Left hindlimb (tissue), 1 donor: ENCODE measurements at regions not wholly inside any gene's neighbourhood (a gene's known extent, or its start where the extent isn't known, plus 50 kb on each side); places are given as distances from the start of the nearest gene placed in this dataset.
A peak's percentile ranks its signal among the peaks of the same experiment; 100 is the strongest.

Experiments
- DNase-seq: peaks from one replicate; pipeline ENCODE4 v3.0.0-alpha.2; 2018

DNA sequence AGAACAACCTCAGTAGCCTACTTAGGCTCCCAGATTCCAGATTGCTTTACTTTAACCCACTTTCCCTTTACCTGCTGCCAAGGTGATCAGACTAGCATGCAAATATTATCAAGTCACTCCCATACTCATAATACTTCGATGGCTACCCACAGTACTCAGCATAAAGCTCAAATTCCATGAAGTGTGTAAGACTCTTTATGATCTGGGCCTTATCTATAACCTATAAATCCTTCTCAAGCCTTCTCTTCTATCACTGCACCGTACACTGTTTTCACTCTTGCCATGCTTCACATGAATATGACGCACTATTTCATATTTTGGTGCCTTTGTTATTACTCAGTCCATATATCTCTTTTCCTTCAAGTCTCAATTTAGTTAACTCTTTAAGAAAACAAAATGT, 135.2 kb upstream of the TARS1 start:
- no peak for DNase-seq

DNA sequence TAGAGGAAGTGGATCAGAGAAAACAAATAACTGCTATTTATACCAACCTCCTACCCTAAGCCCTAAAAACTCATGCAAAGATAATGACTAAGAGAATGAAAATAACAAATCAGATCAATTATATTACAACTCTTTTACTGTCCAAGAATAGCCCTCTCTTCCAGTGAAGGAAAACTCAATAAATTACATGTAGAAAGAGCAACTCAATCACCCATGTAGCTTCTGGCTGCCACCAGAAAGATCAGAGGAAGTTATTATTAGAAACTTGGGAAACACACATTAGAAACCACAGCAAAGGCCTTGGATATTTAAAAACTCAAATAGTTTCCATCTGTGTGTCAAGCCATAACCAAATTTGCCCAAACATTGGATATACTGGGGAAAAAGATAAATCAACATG, 134.0 kb upstream of the TARS1 start:
- no peak for DNase-seq

DNA sequence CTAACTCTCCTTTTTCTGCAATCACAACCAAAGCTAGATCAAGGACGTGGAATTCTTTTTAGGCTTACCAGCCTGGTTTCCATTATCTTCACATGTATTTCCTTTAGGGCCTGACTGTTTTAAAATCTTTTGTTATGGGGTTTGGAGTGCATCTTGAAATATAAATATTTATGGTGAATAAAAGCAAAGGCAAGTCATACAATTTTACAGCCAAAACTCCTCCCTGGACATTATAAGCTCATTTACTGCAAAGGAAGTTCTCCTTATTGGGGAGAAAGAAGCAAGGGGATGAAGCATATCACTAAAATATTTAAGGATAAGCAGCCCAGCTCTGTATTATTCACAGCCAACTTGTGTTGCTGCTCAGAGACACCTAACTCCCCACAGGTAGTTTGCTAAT, 132.2 kb upstream of the TARS1 start:
- no peak for DNase-seq

DNA sequence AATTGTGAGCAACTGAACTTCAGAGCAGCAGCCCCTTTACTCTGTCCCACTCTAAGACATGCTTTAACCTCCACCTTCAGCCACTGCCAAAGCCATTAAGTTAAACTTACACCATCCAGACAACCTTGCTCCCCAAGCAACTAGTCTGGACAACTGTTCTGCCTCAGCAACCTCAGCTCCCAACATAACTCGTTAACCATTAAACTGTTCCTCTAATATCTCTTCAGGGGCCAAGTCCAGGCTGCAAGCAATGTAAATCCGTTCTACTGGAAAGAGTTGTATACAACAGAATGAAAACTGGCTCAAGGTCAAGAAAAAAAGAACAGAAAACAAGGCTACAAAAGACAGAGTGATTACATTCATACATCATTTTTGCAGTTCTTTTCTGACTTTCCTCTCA, 131.7 kb upstream of the TARS1 start:
- DNase-seq, result peak; percentile 34

DNA sequence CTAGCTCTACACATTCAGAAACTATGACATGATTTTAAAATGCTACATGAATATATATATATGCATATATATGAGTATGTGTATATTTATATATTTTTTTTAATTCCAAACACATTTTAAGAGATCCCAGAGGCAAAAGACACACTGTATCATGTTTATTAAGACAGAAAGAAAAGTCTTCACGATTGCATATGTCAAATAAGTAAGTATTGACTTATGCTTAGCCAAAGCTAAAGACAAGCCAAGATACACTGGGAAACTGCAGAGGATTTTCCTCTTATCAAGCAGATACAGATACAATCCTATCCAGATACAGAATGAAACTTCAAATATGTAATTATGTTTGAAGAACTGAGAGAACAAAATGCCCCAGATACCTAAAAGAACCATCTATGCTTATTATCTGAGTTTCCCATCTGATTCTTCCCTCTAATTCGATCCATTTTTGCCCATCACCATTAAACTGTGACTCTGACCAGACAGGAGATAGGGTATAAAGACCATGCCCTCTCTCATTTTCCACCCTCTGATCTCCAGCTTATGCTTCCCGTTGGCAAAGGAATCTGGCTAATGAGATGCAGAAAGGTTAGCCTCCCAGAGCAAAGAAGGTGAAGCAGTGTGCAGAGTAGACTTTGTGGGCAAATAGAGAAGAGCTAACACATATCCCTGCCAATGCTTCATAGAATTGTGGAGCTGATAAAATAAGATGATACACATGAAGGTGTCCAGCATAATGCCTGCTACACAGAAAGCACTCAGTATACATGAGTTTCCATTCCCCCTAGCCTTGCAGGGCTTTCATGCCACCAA, 131.0 kb upstream of the TARS1 start:
- DNase-seq, result no peak

DNA sequence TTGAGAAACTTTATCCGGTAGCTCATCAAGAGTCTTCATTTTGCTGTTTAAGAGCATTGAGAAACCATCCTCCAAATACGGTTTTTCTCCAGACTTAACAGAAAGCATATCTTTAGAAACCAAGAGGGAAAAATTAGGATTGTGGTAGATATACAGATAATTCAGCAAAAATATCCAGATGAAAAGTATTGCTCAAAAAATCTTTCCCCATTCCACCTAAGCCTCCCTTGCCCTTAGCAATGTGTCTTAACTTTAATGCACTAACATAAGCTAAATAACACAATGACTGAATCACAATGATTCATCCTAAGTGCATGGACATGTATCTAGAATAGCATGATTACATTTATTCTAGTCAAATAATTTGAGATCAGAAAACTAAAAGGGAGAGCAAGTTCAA, 130.3 kb upstream of the TARS1 start:
- no peak for DNase-seq

DNA sequence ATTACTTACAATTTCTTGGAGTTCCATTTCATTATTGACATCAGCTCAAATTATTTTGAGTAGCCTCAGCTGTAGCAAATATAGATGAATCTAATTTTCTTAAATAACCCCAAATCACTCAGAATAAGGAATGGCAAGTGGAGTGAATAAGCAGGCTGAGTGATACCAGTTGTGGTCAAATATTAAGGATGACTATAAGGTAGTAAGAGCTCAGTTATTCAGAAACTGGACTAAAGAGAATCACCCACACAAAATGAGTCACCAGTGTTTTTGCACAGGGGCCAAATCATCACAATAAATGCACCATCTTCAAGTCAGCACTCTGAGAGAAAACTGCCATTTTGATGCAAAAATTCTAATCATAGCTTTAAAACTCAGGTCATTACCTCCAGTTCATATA, 128.9 kb upstream of the TARS1 start:
- DNase-seq, result no peak

DNA sequence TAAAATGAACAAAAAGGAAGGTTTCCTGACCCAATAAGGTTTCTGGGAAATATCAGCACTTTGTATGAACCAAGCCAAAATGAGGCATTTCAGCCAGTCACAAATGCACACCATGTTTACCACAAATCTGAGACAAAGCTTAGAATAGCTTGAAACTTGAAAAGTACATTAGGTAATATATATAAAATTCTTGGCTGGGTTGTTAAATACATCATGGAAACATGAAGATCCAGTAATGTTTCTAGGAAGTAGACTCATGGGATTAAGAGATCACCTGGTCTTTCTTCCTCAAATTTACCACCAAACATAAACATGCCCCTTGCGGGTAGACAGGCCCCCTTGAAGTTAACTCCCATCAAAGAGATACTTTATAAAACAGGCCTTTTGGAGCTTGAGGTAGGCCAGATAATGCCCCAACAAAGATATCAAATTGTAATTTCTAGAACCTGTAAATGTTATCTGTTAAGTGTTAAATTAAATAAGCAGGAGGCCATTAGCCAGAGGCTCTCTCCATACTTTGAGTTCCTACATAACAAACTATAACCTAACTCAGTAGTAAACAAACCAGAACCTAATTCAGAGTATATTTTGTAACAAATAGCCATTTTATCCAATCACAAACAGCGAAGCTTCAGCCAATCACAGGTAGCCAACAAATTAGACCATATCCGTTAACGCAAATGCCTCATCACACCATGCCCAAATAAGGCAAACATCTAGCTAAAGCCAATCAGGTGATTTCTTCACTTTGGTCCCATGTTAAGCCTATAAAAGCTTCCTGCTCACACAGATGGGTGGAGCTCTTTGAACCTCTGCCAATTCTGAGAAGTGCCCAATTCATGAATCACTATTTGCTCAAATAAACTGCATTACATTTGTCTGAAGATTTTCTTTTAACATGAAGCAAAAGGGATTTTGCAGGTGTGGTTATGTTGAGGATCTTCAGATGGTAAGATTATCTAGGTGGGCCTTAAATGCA, 127.9 kb upstream of the TARS1 start:
- DNase-seq, result no peak

DNA sequence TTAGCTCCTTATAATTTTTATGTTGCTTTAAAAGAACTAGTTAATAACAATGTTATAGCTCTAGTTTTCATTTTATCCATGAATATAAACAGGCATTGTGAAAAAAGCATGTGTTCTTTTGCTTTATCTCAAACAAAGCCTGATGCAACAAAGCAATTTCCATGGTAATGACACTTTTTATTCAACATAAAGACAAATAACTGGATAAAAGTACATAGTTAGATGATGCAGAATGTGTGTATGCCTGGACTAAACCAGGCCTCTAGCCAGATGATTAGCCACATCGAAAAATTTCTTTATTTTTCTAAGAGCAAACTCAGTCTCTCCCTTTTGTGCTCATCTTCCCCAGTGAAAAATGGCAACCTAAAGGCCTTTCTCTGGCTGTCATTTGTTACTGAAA, 125.6 kb upstream of the TARS1 start:
- no peak for DNase-seq

DNA sequence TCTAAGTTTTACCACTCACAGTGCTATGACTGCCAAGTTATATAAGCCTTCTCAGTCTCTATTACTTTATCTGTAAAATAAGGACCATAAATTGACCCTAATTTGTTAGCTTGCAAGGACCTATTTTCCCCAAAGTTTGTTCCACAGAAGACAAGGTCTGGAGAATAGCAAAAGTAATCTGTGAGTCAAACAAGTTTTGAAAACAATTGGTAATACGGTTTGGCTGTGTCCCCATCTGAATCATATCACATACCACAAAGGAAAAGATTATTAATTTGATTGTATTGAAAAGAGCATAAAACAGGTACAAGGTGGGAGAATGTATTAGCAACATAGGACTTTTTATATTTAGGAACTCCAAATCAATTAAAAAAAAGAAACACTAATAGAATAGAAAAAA, 124.0 kb upstream of the TARS1 start:
- no peak for DNase-seq

DNA sequence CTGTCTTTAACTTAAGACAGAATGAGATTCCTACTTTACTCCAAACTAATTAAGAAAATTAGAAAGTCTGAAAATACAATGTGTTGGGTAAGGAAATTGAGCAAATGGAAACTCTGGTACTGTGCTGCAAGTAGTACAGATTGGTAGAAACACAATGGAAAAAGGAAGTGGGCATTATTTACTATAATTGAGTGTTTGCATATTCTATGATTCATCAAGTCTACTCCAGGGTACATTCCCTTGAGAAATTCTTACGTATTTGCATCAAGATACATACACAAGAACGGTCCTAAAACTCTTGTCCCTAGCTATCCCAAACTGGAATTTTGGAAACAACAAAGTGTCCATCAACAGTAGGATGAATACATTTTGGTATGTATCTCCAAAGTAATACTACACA, 123.5 kb upstream of the TARS1 start:
- DNase-seq, result no peak

DNA sequence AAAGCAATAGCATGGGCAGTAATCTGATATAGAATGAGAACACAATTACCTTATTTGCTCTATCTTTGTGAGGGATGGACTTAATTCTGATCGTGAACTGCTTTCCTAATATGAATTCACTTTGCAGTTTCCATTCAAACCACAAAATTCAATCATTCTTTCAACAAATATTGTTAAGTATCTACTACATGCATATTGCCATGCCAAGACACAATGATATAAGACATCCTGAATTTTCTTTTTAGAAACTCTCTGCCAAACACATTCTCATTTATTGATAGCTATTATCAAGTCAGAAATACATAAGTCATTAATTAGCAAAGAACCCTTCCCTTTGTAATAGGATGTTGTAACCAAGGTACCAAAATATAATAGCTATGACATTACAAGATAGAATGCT, 121.6 kb upstream of the TARS1 start:
- DNase-seq, result no peak

DNA sequence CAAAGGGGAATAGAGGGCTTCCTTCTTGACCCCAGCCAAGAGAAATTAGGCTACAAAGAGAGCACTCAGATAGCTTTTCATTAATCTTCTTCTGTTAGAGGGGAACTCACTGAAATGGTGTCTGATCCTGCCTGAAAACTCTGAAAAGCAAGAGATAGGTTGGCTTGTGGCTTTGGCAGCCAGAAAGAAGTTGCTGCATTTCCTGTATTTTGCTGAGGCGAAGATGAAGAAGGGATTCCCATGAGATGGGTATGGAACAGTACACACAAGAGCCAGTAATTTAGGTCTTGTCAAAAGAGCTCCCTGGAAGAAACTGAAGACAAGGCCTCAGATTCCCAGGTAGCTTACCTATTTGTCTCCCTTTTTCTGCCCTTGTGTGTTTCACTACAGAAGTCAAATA, 120.9 kb upstream of the TARS1 start:
- DNase-seq, result no peak

DNA sequence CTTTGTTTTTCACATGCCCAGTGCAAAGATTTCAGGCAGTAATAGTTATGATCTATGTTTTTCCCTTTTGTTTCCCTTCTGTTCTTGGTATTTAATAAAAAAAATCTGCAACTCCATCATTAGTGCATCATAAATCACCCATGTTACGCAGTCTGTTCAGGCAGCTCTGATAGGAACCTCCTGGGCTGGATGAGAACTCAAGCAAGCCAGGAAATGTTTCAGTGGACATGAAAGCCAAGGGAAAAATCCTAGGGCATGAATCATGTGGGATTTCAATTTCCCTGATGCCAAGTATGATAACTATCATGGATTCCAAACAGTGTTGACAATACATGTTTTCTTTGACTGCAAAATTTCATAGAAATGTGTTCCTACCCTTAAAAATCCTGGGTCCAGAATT, 119.7 kb upstream of the TARS1 start:
- no peak for DNase-seq

DNA sequence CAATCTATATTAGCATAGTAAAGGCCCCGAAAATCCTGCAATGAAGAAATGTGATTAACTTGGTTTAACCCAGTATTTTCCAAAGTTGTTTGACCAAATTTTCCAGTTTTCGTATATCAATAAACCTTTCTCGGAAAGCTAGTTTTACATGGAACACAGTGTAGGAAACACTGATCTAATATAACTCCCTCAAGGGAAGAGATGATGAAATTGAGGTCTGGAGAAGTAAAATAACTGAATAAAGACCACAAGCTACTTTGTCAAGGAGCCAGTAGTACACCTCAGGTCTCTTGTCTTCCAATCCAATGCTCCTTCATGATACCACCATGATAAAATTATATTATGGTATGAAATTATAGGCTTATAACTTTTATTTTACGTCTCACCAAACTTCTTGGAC, 118.1 kb upstream of the TARS1 start:
- no peak for DNase-seq

DNA sequence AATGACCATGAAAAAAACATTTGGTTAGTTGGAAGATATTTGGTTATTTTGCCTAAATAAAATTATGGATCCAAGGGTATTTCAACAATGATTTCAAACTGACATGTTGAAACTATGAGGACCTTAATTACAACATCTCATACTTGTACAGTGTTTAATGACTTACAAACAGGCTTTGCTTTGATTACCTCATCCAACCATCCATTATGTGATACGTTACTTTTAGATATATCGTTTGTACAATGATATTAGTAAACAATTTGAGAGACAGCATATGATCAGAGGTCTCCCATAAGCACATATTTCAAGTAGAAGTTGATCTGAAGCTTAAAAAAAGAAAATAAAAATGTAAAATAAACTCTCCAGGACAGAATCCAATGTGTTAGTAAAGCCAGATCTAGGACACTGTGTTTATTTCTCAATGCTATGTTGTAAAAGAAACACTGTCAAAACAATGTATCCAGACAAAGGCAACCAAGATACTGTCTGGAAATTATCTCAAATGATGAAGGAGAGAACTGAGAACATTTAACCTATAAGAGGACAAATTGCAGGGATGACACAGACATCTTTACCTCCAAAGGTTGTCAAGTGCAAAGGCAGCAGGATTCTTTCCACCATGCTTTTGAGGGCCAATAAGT, 116.0 kb upstream of the TARS1 start:
- no peak for DNase-seq

DNA sequence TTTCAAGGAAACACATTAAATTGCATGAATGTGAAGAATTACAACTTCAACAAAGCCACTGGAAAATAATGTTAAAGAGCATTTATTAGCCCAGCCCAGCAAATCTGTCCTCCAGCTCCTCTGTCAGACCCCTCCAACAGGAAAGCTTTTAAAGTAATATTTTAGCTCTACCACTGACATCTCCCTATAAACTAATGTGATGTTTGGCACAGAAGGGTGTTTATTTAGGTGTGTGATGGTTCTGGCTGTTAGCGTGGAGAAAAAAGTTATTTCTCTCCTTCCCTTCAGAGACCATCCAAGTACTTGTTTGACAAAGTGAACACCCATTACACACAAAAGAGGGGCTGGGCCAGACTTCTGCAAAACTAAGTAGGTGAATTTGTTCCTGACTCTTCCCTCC, 111.9 kb upstream of the TARS1 start:
- peak; percentile 32 for DNase-seq

DNA sequence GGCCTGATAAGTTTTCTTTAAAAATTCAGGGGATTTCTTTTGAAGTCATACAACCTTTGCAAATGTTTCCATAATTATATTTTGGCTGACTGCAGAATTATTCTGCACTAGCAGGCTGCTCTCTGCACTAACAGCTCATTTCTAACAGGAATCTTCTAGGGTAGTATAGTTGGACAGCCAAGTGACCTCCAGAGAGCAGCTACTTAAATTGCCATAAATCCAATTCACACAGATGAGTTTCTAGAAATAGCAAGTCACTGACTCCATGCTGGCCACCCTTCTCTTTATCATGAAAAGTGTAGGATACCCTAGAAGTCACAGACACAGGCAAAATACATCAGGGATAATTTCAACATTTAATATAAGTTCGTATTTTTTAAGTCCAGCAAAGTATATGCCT, 110.9 kb upstream of the TARS1 start:
- no peak for DNase-seq

DNA sequence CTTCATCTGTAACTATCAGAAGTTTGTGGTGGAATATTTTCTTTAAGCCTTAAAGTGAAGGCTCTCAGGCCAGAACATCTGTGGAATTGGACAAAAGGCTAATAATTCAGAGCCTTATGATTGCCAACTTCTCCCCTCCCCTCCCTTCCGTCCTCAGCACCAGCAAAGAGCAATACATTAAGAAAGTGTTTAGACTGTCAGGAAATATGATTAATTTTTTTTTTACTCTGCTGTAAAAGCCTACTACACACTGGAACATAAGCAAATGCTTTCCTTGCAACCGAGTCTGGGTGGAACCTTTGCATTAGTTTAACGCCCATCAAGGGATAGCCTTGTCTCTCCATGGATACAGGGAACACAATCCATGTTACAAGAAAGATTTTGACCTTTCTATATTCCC, 110.3 kb upstream of the TARS1 start:
- peak; percentile 40 for DNase-seq

DNA sequence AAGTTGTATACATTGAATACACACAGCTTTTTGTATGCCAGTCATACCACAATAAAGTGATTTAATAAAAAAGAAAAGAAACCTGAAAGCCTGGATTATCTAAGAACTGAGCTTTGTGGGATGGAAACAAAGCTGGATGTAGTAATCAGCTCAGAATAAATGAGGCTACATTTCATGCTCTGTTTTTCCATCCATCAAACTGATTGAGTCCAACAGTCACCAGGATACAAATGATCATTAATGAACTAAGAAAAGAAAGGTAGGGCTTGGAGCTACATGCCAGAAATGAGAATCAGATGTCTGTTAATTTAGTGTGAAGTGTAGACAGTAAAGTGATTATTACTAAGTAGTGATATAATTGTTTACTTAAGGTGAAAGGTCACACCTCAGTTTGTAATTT, 109.8 kb upstream of the TARS1 start:
- no peak for DNase-seq

DNA sequence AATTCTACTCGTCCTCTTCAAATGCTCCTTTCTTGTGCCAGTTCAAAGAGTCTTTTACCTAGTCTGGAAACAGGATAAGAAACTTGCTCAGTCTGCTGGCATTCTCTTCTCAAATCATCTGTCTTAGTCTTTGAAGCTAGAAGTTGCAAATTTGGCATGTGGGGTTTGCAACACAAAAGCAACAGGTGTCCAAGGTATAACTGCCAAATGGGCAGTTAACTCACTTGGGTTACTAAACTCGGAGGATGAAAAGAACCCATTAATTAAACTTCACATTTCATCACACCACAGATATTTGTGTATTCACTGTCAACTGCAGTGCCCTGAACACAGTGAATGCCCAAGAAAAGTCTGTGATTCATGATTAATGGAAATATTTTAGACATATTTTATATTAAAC, 108.0 kb upstream of the TARS1 start:
- no peak for DNase-seq

DNA sequence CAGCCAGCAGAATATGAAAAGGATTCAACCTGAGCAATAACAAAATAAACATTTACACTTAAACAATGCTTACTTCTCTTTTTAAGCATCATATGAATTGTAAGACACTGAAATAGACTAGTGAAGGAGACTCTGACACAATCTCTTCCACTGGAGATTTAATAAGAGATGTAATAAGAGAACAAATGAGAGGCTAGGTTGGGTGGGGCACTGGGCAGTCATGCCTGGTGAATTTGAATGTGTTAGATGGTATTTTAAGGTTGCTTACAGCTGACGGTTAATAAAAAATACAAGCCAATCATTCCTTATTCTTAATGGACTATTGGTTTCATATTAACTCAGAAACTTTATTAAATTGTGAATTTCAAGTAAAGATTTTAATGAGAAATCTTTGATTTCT, 105.9 kb upstream of the TARS1 start:
- no peak for DNase-seq

DNA sequence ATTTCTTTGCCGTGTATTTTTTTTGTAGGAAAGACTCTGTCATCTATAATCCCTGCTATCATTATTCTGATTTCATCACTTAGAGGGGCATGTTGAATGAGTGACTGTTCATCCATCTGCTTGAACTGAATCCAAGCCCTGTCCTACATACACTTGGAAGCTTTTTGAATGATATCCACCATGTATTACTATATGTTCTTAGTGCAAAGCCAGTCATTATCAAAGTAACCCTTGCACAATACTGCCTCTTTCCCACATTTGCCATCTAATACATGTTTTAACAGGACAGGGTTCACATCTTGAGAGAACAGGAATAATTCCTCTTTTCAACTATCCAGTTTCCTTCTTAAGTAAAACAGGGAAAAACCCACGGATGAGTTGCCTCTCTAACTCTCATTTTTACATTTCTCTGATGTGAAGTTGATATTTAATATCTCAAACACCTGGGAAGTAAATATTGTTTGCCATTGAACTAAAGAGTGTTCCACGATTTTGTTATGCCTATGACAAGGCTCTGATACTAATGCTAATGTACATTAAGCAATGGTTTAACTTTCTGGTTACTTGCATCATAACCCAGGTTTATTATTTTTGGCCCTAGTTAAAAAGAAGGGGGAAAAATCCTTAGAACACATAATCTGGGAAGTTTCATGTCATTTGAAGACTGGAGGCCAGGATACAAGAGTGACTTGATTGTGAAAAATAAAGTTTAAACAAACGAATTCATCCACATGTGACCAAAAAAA, 103.7 kb upstream of the TARS1 start:
- DNase-seq, result no peak
